NB4 (cell line): ENCODE measurements at regions not wholly inside any gene's neighbourhood (a gene's known extent, or its start where the extent isn't known, plus 50 kb on each side); places are given as distances from the start of the nearest gene placed in this dataset.
A peak's percentile ranks its signal among the peaks of the same experiment; 100 is the strongest.

Experiments used
- DNase-seq: peaks from one replicate; pipeline ENCODE4 v3.0.0; 2010; ENCODE audit warnings: low read depth
- H3K4me3 ChIP-seq: one replicate; pipeline ENCODE4 v1.5.1; 2011; ENCODE audit warnings: mild to moderate bottlenecking, low read depth, low read length, moderate library complexity
- MYC ChIP-seq: IDR thresholded peaks from 2 replicates; pipeline ENCODE4 v1.6.1; 2011; ENCODE audit warnings: low read depth, low read length
- POLR2A ChIP-seq: IDR thresholded peaks from 2 replicates; pipeline ENCODE4 v1.6.1; 2011; ENCODE audit warnings: mild to moderate bottlenecking; ENCODE audit not compliant: insufficient read length; ENCODE audit errors: extremely low read depth
- TF ChIP-seq, protein P1 (sequence below): IDR thresholded peaks from 2 replicates; pipeline ENCODE4 v1.6.1; 2011; ENCODE audit warnings: low read depth, low read length
- TF ChIP-seq, protein P2 (sequence below): IDR thresholded peaks from one replicate; pipeline ENCODE4 v1.5.1; 2012; ENCODE audit warnings: low read depth, low read length

DNA sequence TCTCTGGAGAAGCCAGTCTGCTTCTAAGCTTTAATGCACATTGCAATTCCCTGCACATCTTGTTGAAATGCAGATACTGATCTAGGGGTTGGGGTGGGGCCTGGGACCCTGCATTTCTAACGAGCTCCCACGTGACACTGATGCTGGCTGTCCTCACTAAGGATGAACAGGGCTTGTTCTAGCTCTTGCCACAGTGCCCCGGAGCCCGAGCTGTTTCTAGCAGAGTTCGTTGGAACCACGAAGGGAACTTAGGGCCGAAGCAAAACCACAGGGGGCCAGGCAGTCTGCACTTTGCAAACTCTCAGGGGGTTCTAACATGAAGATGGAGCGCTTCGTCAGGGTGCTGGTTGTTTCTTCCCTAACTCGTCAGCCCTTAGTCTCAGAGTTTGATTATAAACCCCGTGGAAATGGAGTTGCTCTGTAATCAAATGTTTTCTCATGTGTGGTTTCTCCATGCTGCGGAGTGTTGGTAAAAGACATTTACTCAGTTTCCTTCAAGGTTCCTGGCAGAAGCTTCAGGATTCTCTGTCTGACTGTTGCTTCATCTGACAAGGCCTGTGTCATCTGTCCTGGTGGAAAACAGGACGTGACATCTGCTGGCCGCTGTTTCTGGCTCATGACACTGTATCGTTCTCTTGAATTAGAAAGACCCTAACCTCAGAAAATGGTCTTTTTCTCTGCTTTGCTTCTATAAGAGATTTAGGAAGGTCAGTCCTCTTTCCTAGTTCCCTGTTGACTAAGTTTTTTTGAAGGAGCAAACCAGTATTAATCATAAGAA, 221.5 kb downstream of the TEX29 start:
- DNase-seq, result peak; percentile 76
- TF ChIP-seq, protein P1, sequence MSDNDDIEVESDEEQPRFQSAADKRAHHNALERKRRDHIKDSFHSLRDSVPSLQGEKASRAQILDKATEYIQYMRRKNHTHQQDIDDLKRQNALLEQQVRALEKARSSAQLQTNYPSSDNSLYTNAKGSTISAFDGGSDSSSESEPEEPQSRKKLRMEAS, result no peak
- TF ChIP-seq POLR2A, result no peak
- TF ChIP-seq, protein P2, sequence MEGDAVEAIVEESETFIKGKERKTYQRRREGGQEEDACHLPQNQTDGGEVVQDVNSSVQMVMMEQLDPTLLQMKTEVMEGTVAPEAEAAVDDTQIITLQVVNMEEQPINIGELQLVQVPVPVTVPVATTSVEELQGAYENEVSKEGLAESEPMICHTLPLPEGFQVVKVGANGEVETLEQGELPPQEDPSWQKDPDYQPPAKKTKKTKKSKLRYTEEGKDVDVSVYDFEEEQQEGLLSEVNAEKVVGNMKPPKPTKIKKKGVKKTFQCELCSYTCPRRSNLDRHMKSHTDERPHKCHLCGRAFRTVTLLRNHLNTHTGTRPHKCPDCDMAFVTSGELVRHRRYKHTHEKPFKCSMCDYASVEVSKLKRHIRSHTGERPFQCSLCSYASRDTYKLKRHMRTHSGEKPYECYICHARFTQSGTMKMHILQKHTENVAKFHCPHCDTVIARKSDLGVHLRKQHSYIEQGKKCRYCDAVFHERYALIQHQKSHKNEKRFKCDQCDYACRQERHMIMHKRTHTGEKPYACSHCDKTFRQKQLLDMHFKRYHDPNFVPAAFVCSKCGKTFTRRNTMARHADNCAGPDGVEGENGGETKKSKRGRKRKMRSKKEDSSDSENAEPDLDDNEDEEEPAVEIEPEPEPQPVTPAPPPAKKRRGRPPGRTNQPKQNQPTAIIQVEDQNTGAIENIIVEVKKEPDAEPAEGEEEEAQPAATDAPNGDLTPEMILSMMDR, result no peak
- no peak for TF ChIP-seq MYC
- H3K4me3 ChIP-seq, result no peak overlapping the region

DNA sequence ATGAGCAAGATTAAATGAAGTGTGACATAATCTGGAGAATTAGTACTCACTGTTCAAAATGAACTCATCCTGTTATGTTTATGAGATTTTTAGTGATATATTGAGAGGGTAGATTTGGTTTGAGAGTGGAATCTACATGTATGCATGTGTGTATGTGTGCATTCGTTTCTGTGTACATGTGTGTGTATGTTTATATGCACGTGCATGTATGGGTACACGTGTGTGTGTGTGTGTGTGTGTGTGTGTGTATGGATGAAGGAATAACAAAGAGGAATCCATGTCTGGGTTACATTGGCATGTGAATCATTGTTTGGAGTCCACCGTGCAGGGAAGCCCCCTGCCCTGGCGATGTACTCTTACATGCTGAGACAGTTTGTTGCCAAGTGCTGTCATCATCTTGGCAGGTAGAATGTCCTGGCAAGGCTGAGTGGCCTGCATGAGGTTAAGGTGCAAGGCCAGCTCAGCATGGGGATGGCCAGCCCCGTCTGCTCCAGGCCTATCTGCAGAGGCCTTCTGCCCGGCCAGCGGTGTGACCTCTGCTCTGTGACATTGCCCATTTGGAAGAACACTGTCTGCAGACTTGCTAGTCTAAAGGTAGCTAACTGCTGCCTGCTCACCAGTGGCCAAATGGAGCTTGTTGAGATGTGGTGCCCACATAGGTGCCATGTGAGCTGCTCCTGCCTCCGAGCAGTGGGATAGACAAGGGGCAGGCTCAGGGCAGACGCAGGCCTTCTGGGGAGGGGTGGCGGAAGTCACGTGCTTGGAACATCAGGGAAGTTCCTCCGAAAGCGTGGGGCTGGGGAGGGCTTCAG, 222.3 kb downstream of the TEX29 start:
- TF ChIP-seq, protein P1, result peak; percentile 16; the same call in 1 of the 2 replicates
- TF ChIP-seq, protein P2, result no peak
- no peak for DNase-seq
- no peak overlapping the region for H3K4me3 ChIP-seq

DNA sequence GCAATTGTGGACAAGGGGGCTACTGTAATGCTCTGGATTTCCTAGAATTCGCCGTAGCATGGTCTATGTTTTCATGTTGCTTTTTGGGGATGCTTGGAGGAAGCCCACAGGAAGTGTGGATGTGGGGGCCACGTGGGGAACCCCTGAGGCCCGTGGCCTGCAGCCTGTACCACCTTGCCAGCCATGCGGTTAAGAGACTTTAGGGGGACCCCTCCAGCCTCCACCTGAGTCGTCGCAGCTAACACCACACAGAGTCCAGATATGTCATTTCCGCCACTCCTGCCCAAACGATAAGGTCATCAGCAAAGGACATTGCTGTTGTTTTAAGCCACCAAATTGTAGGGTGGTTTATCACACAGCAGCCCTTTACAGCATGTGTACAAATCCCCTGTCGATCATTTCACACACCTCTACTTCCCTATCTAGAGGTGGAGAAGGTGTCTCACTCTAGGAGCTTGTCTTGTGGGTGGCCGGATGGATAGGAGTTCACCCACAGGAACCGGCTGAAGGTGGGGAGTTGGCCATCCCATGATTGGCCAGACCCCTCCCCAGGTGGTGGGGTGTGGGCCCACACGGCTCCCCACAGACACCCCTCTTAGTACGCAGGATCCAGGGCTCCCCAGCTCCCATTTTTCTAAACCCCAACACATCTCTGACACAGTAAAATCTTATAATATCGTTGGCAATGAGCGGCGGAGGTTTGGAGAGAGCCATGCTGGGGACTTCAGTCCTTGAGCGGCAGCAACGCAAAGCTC, 226.7 kb downstream of the TEX29 start:
- H3K4me3 ChIP-seq, result no peak overlapping the region
- no peak for DNase-seq
- TF ChIP-seq POLR2A, result no peak
- TF ChIP-seq MYC, result no peak
- TF ChIP-seq, protein P1, result no peak
- TF ChIP-seq, protein P2, result no peak

DNA sequence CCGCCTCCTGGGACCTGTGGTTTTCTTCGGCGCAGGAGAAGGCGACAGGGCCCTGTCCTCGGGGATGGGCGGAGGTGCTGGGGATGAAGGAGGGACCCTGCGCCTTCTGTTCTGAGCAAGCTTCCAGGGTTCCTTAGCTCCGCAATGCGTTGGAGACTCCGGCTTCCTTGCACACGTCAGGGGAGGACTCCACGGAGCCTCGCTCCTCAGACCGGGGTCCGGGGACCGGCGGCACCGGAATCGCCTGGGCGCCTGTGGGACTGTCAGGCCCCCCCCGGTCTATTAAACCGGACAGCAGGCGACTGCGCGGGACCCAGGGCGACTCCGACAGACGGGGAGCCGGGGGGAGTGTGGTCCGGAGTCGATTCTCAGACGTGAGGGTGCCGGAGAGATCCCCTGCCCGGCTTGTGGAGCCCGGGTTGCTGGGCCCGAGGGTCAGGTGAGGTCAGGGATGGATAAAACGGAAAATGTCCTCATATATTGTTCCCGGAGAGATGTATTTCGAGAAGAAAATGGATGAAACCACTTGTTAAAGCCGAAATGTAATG, 227.4 kb downstream of the TEX29 start:
- no peak for DNase-seq
- no peak overlapping the region for H3K4me3 ChIP-seq
- TF ChIP-seq, protein P1, result no peak
- TF ChIP-seq, protein P2, result no peak
- TF ChIP-seq MYC (no peak), POLR2A (no peak)

DNA sequence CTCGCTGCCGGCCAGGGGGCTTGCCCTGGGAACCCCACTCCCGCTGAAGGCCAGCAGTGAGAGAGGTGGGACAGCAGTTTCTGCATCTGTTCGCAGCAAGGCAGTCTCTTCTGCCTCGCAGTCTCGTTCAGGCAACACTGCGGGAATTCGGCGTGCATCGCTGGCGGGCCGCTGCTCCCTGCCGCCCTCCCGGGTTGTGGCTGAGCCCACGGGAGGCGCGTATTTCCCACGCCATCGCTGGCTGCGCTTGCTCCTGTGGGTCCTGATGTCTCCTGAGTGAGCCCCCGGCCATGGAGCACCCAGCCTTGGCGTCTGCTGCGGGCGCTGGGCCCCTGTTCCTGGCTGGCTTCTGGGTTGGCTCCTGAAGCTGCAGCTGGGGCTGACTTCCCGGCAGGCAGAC, 227.9 kb downstream of the TEX29 start:
- H3K4me3 ChIP-seq, result no peak overlapping the region
- TF ChIP-seq, protein P1, result no peak
- no peak for TF ChIP-seq POLR2A
- no peak for TF ChIP-seq MYC
- TF ChIP-seq, protein P2, result no peak
- no peak for DNase-seq
